ENCODE measurements at regions not wholly inside any gene's neighbourhood (a gene's known extent, or its start where the extent isn't known, plus 50 kb on each side); places are given as distances from the start of the nearest gene placed in this dataset.

- intact Hi-C loops (cut with DNase I; ENCODE audit: low total_unique reads): no loop called here
- H3K36me3 ChIP-seq: no peaks in the 10 kb centered on the region
- no peak overlapping the region for H3K4me3 ChIP-seq
- H3K9me3 ChIP-seq: peaks cover 0 to 4% (median 0%) of the 10 kb centered on the region in 8 donors
- no peak for TF ChIP-seq POLR2AphosphoS5 (IDR thresholded peaks at IDR 0.05)
- TF ChIP-seq CTCF (IDR thresholded peaks at IDR 0.05 in 8 of 11, conservative IDR thresholded peaks at IDR 0.05 in 3 of 11): no peak
- TF ChIP-seq POLR2A (IDR thresholded peaks at IDR 0.05): no peak
- DNase-seq: no peak
- no peaks in the 10 kb centered on the region for H3K27me3 ChIP-seq (replicated peaks in 1 of 7)
- no peak overlapping the region for H3K27ac ChIP-seq
- WGBS, 5 donors: 79 to 84% (median 83%) methylated on average over 2 of the region's 2 CpGs
- no peaks in the 10 kb centered on the region for H3K4me1 ChIP-seq
These were observed 298.2 kb upstream of the LRRC7 start for GRCh38 chr1:69269491-69269890.

GRCh38 chr1:69271587-69272125 is 296.1 kb upstream of the LRRC7 start:
- intact Hi-C loops (cut with DNase I; ENCODE audit: low total_unique reads): no loop called here
- H3K36me3 ChIP-seq: no peaks in the 10 kb centered on the region
- WGBS, 5 donors: 66 to 87% (median 80%) methylated on average over 5 of the region's 5 CpGs
- no peak overlapping the region for H3K27ac ChIP-seq
- no peak overlapping the region for H3K4me3 ChIP-seq
- H3K9me3 ChIP-seq: peaks cover 0 to 4% (median 0%) of the 10 kb centered on the region in 8 donors
- no peak for DNase-seq
- no peaks in the 10 kb centered on the region for H3K27me3 ChIP-seq (replicated peaks in 1 of 7)
- H3K4me1 ChIP-seq: no peaks in the 10 kb centered on the region
- TF ChIP-seq CTCF (IDR thresholded peaks at IDR 0.05 in 8 of 11, conservative IDR thresholded peaks at IDR 0.05 in 3 of 11) (no peak), POLR2A (IDR thresholded peaks at IDR 0.05) (no peak), POLR2AphosphoS5 (IDR thresholded peaks at IDR 0.05) (no peak)

DNA sequence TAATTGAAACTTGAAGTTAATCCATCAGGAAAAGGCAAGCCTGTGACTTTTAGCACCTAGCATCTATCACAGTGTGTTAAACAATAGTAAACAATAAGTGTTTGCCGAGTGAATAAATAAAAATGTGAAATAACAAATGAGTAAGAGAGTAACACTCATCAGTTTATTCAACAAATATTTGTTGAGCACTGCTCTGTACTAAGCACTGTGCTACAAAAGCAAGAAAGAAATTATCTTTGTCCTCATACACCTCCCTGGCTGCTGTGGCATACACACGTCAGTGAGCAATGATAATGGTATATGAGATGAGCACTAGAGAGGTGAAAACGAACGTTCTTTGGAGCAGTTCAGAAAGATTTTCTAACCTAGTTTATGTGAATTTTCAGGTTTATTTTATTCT is 295.0 kb upstream of the LRRC7 start:
- no peak for DNase-seq
- intact Hi-C loops (cut with DNase I; ENCODE audit: low total_unique reads): no loop called here
- WGBS, 5 donors: 81 to 92% (median 88%) methylated on average over 4 of the region's 4 CpGs
- no peaks in the 10 kb centered on the region for H3K36me3 ChIP-seq
- H3K4me3 ChIP-seq: no peak overlapping the region
- H3K27me3 ChIP-seq (replicated peaks in 1 of 7): no peaks in the 10 kb centered on the region
- no peak for TF ChIP-seq POLR2AphosphoS5 (IDR thresholded peaks at IDR 0.05)
- TF ChIP-seq POLR2A (IDR thresholded peaks at IDR 0.05): no peak
- no peak for TF ChIP-seq CTCF (IDR thresholded peaks at IDR 0.05 in 8 of 11, conservative IDR thresholded peaks at IDR 0.05 in 3 of 11)
- no peaks in the 10 kb centered on the region for H3K4me1 ChIP-seq
- no peak overlapping the region for H3K27ac ChIP-seq
- peaks cover 0 to 4% (median 0%) of the 10 kb centered on the region in 8 donors for H3K9me3 ChIP-seq

DNA sequence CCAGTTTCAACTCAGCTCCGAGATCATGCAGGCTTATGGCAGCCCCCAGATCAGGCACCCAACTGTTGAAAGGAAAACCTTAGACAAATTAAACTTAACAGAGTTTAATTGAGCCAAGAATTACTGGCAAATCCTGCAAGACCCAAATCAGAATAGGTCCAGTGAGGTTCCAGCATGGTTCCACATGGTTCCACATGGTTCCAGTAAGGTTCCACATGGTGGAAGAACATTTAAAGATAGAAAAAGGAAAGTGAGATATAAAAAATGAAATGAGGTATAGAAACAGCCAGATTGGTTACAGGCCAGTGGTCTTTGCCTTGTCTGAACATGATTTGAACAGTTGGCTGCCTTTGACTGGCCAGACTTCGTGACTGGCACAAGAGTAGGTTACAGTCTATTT is 288.8 kb upstream of the LRRC7 start:
- DNase-seq: no peak
- TF ChIP-seq POLR2AphosphoS5 (IDR thresholded peaks at IDR 0.05) (no peak), CTCF (IDR thresholded peaks at IDR 0.05 in 8 of 11, conservative IDR thresholded peaks at IDR 0.05 in 3 of 11) (no peak), POLR2A (IDR thresholded peaks at IDR 0.05) (no peak)
- no peaks in the 10 kb centered on the region for H3K4me1 ChIP-seq

More for the DNA sequence above, 288.8 kb upstream of the LRRC7 start:
- H3K9me3 ChIP-seq: no peaks in the 10 kb centered on the region
- intact Hi-C loops (cut with DNase I; ENCODE audit: low total_unique reads): no loop called here
- 69 to 82% (median 77%) methylated on average over 2 of the region's 2 CpGs for WGBS, 5 donors
- H3K4me3 ChIP-seq: no peak overlapping the region
- H3K27me3 ChIP-seq (replicated peaks in 1 of 7): no peaks in the 10 kb centered on the region
- H3K27ac ChIP-seq: no peak overlapping the region
- no peaks in the 10 kb centered on the region for H3K36me3 ChIP-seq
